ENCODE measurements at regions not wholly inside any gene's neighbourhood (a gene's known extent, or its start where the extent isn't known, plus 50 kb on each side); places are given as distances from the start of the nearest gene placed in this dataset.

DNA sequence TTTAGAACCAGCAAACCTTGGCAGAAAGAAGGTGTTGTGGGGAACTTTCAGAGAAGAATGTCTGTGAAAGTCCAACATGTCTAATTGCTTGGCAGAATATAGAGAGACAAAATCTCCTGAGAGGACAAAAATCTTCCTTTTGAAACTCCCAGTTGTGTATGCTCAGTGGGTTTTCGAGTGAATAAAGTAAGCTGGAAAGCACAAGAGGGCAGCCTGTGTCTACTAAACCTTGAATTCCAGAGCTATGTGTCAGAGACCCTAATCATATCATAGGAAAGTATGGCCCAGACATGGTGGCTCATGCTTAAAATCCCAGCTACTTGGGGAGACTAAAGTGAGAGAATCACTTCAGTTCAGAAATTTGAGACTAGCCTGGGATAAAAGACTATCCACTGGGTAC is 661.2 kb downstream of the SLC16A7 start:
- no peak for DNase-seq
- Histone ChIP-seq H3K4me1 (ENCODE audit: control insufficient read depth in 1 of 2, insufficient read depth in 2 of 2, low read length in 2 of 2) (no peaks in the 10 kb centered on the region), H3K9me3 (replicated peaks in 1 of 2; ENCODE audit: control insufficient read depth in 1 of 2, insufficient read depth in 1 of 2, low read length in 2 of 2) (peaks cover 0 to 6% of the 10 kb centered on the region in 2 donors), H3K79me2 (ENCODE audit: insufficient read depth, low read length) (no peaks in the 10 kb centered on the region), H2AFZ (ENCODE audit: insufficient read depth, low read depth, low read length, poor library complexity, severe bottlenecking) (no peak overlapping the region), H3K9ac (ENCODE audit: insufficient read depth, low read length, poor library complexity, severe bottlenecking) (no peak overlapping the region), H3K4me3 (replicated peaks in 1 of 3; ENCODE audit: low read depth in 2 of 3, low read length in 3 of 3) (no peak overlapping the region), H3K4me2 (replicated peaks; ENCODE audit: extremely low read depth, low read length, poor library complexity, severe bottlenecking) (no peak overlapping the region), H3K36me3 (replicated peaks in 1 of 2; ENCODE audit: control insufficient read depth in 1 of 2, insufficient read depth in 2 of 2, low read length in 2 of 2) (no peaks in the 10 kb centered on the region), H3K27ac (ENCODE audit: low read depth in 1 of 2, low read length in 2 of 2) (no peak overlapping the region), H3K27me3 (ENCODE audit: control insufficient read depth in 2 of 2, insufficient read depth in 2 of 2, low read length in 2 of 2) (no peaks in the 10 kb centered on the region), H4K20me1 (ENCODE audit: insufficient read depth, low read length) (no peaks in the 10 kb centered on the region)
- H3K36me3 Mint-ChIP-seq, result no peaks in the 10 kb centered on the region
- no peak overlapping the region for H3K27ac Mint-ChIP-seq
- WGBS (ENCODE audit: insufficient coverage), result 100% methylated on average over 1 of the region's 1 CpG
- H3K27me3 Mint-ChIP-seq (ENCODE audit: low read depth in 3 of 3), result no peaks in the 10 kb centered on the region
- H3K4me3 Mint-ChIP-seq, result no peak overlapping the region
- TF ChIP-seq, protein P1, sequence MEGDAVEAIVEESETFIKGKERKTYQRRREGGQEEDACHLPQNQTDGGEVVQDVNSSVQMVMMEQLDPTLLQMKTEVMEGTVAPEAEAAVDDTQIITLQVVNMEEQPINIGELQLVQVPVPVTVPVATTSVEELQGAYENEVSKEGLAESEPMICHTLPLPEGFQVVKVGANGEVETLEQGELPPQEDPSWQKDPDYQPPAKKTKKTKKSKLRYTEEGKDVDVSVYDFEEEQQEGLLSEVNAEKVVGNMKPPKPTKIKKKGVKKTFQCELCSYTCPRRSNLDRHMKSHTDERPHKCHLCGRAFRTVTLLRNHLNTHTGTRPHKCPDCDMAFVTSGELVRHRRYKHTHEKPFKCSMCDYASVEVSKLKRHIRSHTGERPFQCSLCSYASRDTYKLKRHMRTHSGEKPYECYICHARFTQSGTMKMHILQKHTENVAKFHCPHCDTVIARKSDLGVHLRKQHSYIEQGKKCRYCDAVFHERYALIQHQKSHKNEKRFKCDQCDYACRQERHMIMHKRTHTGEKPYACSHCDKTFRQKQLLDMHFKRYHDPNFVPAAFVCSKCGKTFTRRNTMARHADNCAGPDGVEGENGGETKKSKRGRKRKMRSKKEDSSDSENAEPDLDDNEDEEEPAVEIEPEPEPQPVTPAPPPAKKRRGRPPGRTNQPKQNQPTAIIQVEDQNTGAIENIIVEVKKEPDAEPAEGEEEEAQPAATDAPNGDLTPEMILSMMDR (IDR thresholded peaks at IDR 0.05), result no peak
- peaks cover 0 to 12% (median 7%) of the 10 kb centered on the region in 7 donors for H3K9me3 Mint-ChIP-seq
- intact Hi-C loops (cut with micrococcal nuclease), result no loop called here
- H3K4me1 Mint-ChIP-seq, result no peaks in the 10 kb centered on the region

DNA sequence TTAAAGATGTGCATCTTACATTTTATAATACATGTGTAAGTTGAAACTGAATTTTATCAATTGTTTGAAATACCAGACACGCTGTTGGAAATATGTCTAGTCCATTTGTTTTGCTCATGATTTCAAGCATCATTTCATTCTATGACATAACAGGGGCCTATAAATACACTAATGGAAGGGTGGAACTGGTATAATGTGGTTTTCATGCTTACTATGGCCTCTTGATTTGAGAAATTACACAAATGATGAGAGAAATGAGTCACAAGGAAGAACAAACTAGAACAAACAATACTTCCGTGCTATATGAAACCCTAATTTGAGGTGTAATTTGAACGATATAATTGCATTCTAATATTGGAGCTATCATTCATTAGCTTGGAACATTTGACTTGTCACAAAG is 663.4 kb downstream of the SLC16A7 start:
- Histone ChIP-seq H3K79me2 (ENCODE audit: insufficient read depth, low read length) (no peaks in the 10 kb centered on the region), H3K4me1 (ENCODE audit: control insufficient read depth in 1 of 2, insufficient read depth in 2 of 2, low read length in 2 of 2) (no peaks in the 10 kb centered on the region), H2AFZ (ENCODE audit: insufficient read depth, low read depth, low read length, poor library complexity, severe bottlenecking) (no peak overlapping the region), H3K9ac (ENCODE audit: insufficient read depth, low read length, poor library complexity, severe bottlenecking) (no peak overlapping the region), H3K27me3 (ENCODE audit: control insufficient read depth in 2 of 2, insufficient read depth in 2 of 2, low read length in 2 of 2) (no peaks in the 10 kb centered on the region), H3K4me3 (replicated peaks in 1 of 3; ENCODE audit: low read depth in 2 of 3, low read length in 3 of 3) (no peak overlapping the region), H3K36me3 (replicated peaks in 1 of 2; ENCODE audit: control insufficient read depth in 1 of 2, insufficient read depth in 2 of 2, low read length in 2 of 2) (no peaks in the 10 kb centered on the region), H3K27ac (ENCODE audit: low read depth in 1 of 2, low read length in 2 of 2) (no peak overlapping the region), H3K9me3 (replicated peaks in 1 of 2; ENCODE audit: control insufficient read depth in 1 of 2, insufficient read depth in 1 of 2, low read length in 2 of 2) (peaks cover 0 to 6% of the 10 kb centered on the region in 2 donors), H4K20me1 (ENCODE audit: insufficient read depth, low read length) (no peaks in the 10 kb centered on the region), H3K4me2 (replicated peaks; ENCODE audit: extremely low read depth, low read length, poor library complexity, severe bottlenecking) (no peak overlapping the region)
- intact Hi-C loops (cut with micrococcal nuclease), result no loop called here
- DNase-seq, result no peak
- Mint-ChIP-seq H3K27ac (no peak overlapping the region), H3K4me1 (no peaks in the 10 kb centered on the region), H3K4me3 (no peak overlapping the region), H3K9me3 (peaks cover 3 to 12% (median 4%) of the 10 kb centered on the region in 7 donors), H3K36me3 (no peaks in the 10 kb centered on the region), H3K27me3 (ENCODE audit: low read depth in 3 of 3) (no peaks in the 10 kb centered on the region)
- no CpG with 5 or more reads among the region's 3 CpGs for WGBS (ENCODE audit: insufficient coverage)
- TF ChIP-seq, protein P1 (IDR thresholded peaks at IDR 0.05), result no peak

Data from CD14-positive monocyte (primary cell).